Kidney (tissue), 13 donors: ENCODE measurements at regions not wholly inside any gene's neighbourhood (a gene's known extent, or its start where the extent isn't known, plus 50 kb on each side); places are given as distances from the start of the nearest gene placed in this dataset.
A peak's percentile ranks its signal among the peaks of the same experiment; 100 is the strongest.

Experiments used
- DNase-seq, 5 donors: peaks; one replicate each; pipeline ENCODE4 v3.0.0-alpha.2; 2013 to 2020
- FAIRE-seq: peaks from 2 replicates; lab custom pipeline; 2012; peaks lifted over from hg19 to GRCh38; lab: Jason Lieb, UNC
- H3K27ac ChIP-seq, 2 donors: one replicate each; pipeline ENCODE4 v1.7.0; 2013; ENCODE audit warnings: low read depth in 2 of 2, low read length in 2 of 2, inconsistent platforms in 1 of 2
- H3K27me3 ChIP-seq: one replicate; pipeline ENCODE4 v1.7.1; 2013; ENCODE audit warnings: low read length, inconsistent platforms; ENCODE audit not compliant: control insufficient read depth, insufficient read depth
- H3K36me3 ChIP-seq, 3 donors: one replicate each; pipeline versions ENCODE4 v1.7.0 to v1.7.1; 2013; ENCODE audit warnings: low read length in 3 of 3, control low read depth in 1 of 3, inconsistent platforms in 1 of 3; ENCODE audit not compliant: insufficient read depth in 3 of 3, control insufficient read depth in 2 of 3
- H3K4me1 ChIP-seq, 3 donors: one replicate each; pipeline versions ENCODE4 v1.7.0 to v1.7.1; 2013; ENCODE audit warnings: low read length in 3 of 3, inconsistent platforms in 1 of 3, low read depth in 1 of 3; ENCODE audit not compliant: control insufficient read depth in 2 of 3, insufficient read depth in 2 of 3
- H3K4me3 ChIP-seq, 3 donors: one replicate each; pipeline versions ENCODE4 v1.7.0 to v1.8.1; 2013; ENCODE audit warnings: low read length in 3 of 3, control low read depth in 1 of 3, inconsistent platforms in 1 of 3
- H3K9ac ChIP-seq, 3 donors: one replicate each; pipeline versions ENCODE4 v1.7.0 to v1.7.1; 2013; ENCODE audit warnings: low read length in 3 of 3, control low read depth in 1 of 3, inconsistent platforms in 1 of 3
- H3K9me3 ChIP-seq, 3 donors: one replicate each; pipeline versions ENCODE4 v1.7.0 to v1.7.1; 2013; ENCODE audit warnings: low read length in 3 of 3, control low read depth in 1 of 3, inconsistent platforms in 1 of 3; ENCODE audit not compliant: control insufficient read depth in 2 of 3, insufficient read depth in 1 of 3
- CTCF ChIP-seq: IDR thresholded peaks from 3 replicates; pipeline ENCODE4 v1.5.1; 2012; ENCODE audit warnings: mild to moderate bottlenecking, moderate library complexity, borderline replicate concordance; ENCODE audit not compliant: insufficient read depth; ENCODE audit errors: extremely low read depth
- intact Hi-C: fragments of 100-400 bp; cut with DNase I; formaldehyde crosslinking; loops from one replicate; pipeline ENCODE4 v1.11.1; 2022
- donor health status: control.
- donor health status: control.
- donor health status: control.
- donor health status: control.
- donor health status: control.
- donor health status: DM: yes; HTN: yes; CAD: no.
- donor health status: Normal renal cell carcinoma (clear cell type).

- H3K27me3 ChIP-seq = no peaks in the 10 kb centered on the region
- H3K9ac ChIP-seq = no peak overlapping the region
- H3K4me1 ChIP-seq = no peaks in the 10 kb centered on the region
- H3K36me3 ChIP-seq = no peaks in the 10 kb centered on the region
- intact Hi-C loops = no loop called here
- TF ChIP-seq CTCF = no peak
- DNase-seq (peak in 1 of 5 donors; percentile 59), FAIRE-seq (no peak)
- H3K27ac ChIP-seq = no peak overlapping the region
- no peak overlapping the region for H3K4me3 ChIP-seq
- no peaks in the 10 kb centered on the region for H3K9me3 ChIP-seq
These were observed 566.6 kb upstream of the ID4 start for GRCh38 chr6:19270616-19271015.

- Histone ChIP-seq H3K36me3 (no peaks in the 10 kb centered on the region), H3K4me3 (no peak overlapping the region), H3K4me1 (no peaks in the 10 kb centered on the region), H3K27ac (no peak overlapping the region), H3K9me3 (no peaks in the 10 kb centered on the region), H3K27me3 (no peaks in the 10 kb centered on the region), H3K9ac (no peak overlapping the region)
- DNase-seq (no peak), FAIRE-seq (no peak)
- no peak for TF ChIP-seq CTCF
- intact Hi-C loops = no loop called here
These were observed 557.9 kb upstream of the ID4 start for GRCh38 chr6:19279273-19279684.

GRCh38 chr6:19287928-19288327 lies 549.2 kb upstream of the ID4 start:
- H3K9me3 ChIP-seq = no peaks in the 10 kb centered on the region
- no peak for TF ChIP-seq CTCF
- intact Hi-C loops = no loop called here
- H3K9ac ChIP-seq = no peak overlapping the region
- H3K27ac ChIP-seq = no peak overlapping the region
- no peaks in the 10 kb centered on the region for H3K27me3 ChIP-seq
- no peaks in the 10 kb centered on the region for H3K36me3 ChIP-seq
- DNase-seq (no peak), FAIRE-seq (no peak)
- H3K4me3 ChIP-seq = no peak overlapping the region
- H3K4me1 ChIP-seq = peaks cover 0 to 5% (median 0%) of the 10 kb centered on the region in 3 donors

GRCh38 chr6:19289457-19289856 lies 547.7 kb upstream of the ID4 start:
- FAIRE-seq (no peak), DNase-seq (no peak)
- H3K4me1 ChIP-seq = peaks cover 0 to 5% (median 0%) of the 10 kb centered on the region in 3 donors
- intact Hi-C loops = no loop called here
- no peaks in the 10 kb centered on the region for H3K36me3 ChIP-seq
- no peaks in the 10 kb centered on the region for H3K9me3 ChIP-seq
- H3K27ac ChIP-seq = no peak overlapping the region
- H3K27me3 ChIP-seq = no peaks in the 10 kb centered on the region
- no peak for TF ChIP-seq CTCF
- H3K9ac ChIP-seq = no peak overlapping the region
- peak overlapping the region in 1 of 3 donors; percentile 17 for H3K4me3 ChIP-seq
